GM12878 (cell line): ENCODE measurements at regions not wholly inside any gene's neighbourhood (a gene's known extent, or its start where the extent isn't known, plus 50 kb on each side); places are given as distances from the start of the nearest gene placed in this dataset.

ENCODE experiments used
- ASH2L ChIP-seq: fragments of 300-600, 200-600 bp; sonication (generic); IDR thresholded peaks from 2 replicates; pipeline ENCODE4 v1.6.1; 2017; ENCODE audit warnings: low read depth, mild to moderate bottlenecking, borderline replicate concordance
- CBFB ChIP-seq: IDR thresholded peaks from 2 replicates; pipeline ENCODE4 v1.6.1; 2016; ENCODE audit warnings: antibody characterized with exemption, low read depth
- CHD1 ChIP-seq: IDR thresholded peaks from 2 replicates; pipeline ENCODE4 v1.6.1; 2012; ENCODE audit warnings: low read depth, low read length, improper control_type of control experiment
- CHD2 ChIP-seq: IDR thresholded peaks from 2 replicates; pipeline ENCODE4 v1.6.1; 2011; ENCODE audit warnings: low read depth, low read length, improper control_type of control experiment, borderline replicate concordance
- GATAD2B ChIP-seq: fragments of 450-650 bp; conservative IDR thresholded peaks from 2 replicates; pipeline ENCODE4 v1.6.1; 2017; ENCODE audit warnings: low read depth, mild to moderate bottlenecking, moderate library complexity
- JUND ChIP-seq: IDR thresholded peaks from 2 replicates; pipeline ENCODE4 v1.6.1; 2012; ENCODE audit warnings: low read depth, mild to moderate bottlenecking, low read length, improper control_type of control experiment, moderate library complexity
- POLR2A ChIP-seq: IDR thresholded peaks from 2 replicates; pipeline ENCODE4 v1.6.1; 2011; ENCODE audit warnings: low read depth, mild to moderate bottlenecking, low read length
- POLR2AphosphoS5 ChIP-seq: IDR thresholded peaks from 2 replicates; pipeline ENCODE4 v1.6.1; 2011; ENCODE audit warnings: mild to moderate bottlenecking, low read length, inconsistent platforms
- SIN3A ChIP-seq: IDR thresholded peaks from 2 replicates; pipeline ENCODE4 v1.6.1; 2012; ENCODE audit warnings: low read depth, low read length, improper control_type of control experiment
- TF ChIP-seq, protein P1 (sequence below), 3 experiments: IDR thresholded peaks in 2 of 3; conservative IDR thresholded peaks in 1 of 3; 2 replicates each; pipeline ENCODE4 v1.5.1; 2011; ENCODE audit warnings: low read depth in 3 of 3, low read length in 3 of 3, mild to moderate bottlenecking in 3 of 3, control low read depth in 2 of 3, moderate library complexity in 2 of 3, inconsistent platforms in 1 of 3, mixed read lengths in 1 of 3; ENCODE audit not compliant: control insufficient read depth in 2 of 3, insufficient read depth in 1 of 3; ENCODE audit errors: extremely low read depth in 1 of 3
- TF ChIP-seq, protein P2 (sequence below): fragments of 450-650 bp; IDR thresholded peaks from 2 replicates; pipeline ENCODE4 v1.6.1; 2014; ENCODE audit warnings: mild to moderate bottlenecking

DNA sequence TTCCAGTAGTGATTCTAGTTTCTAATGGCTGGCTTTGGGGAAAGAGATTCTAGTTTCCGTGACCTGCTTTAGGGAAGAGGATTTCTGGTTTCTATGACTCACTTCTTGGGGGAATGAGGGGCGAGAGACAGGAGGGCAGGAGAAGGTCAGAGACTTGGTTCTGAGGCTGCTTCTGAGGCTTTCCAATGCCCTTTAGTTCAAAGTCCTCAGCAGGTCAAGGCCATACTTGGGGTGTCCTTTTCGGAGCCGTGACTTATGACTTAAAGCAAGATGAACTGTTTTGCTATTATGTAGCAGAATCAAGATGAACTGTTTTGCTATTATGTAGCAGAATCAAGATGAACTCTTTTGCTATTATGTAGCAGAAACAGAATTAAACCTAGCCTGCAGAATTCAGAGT lies 52.2 kb upstream of the TLR3 start:
- TF ChIP-seq, protein P1, sequence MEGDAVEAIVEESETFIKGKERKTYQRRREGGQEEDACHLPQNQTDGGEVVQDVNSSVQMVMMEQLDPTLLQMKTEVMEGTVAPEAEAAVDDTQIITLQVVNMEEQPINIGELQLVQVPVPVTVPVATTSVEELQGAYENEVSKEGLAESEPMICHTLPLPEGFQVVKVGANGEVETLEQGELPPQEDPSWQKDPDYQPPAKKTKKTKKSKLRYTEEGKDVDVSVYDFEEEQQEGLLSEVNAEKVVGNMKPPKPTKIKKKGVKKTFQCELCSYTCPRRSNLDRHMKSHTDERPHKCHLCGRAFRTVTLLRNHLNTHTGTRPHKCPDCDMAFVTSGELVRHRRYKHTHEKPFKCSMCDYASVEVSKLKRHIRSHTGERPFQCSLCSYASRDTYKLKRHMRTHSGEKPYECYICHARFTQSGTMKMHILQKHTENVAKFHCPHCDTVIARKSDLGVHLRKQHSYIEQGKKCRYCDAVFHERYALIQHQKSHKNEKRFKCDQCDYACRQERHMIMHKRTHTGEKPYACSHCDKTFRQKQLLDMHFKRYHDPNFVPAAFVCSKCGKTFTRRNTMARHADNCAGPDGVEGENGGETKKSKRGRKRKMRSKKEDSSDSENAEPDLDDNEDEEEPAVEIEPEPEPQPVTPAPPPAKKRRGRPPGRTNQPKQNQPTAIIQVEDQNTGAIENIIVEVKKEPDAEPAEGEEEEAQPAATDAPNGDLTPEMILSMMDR (IDR thresholded peaks at IDR 0.05 in 2 of 3, conservative IDR thresholded peaks at IDR 0.05 in 1 of 3; ENCODE audit: control insufficient read depth in 2 of 3, extremely low read depth in 1 of 3, insufficient read depth in 1 of 3, low read depth in 3 of 3, low read length in 3 of 3), result no peak
- TF ChIP-seq, protein P2, sequence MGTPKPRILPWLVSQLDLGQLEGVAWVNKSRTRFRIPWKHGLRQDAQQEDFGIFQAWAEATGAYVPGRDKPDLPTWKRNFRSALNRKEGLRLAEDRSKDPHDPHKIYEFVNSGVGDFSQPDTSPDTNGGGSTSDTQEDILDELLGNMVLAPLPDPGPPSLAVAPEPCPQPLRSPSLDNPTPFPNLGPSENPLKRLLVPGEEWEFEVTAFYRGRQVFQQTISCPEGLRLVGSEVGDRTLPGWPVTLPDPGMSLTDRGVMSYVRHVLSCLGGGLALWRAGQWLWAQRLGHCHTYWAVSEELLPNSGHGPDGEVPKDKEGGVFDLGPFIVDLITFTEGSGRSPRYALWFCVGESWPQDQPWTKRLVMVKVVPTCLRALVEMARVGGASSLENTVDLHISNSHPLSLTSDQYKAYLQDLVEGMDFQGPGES, result no peak
- no peak for TF ChIP-seq GATAD2B
- TF ChIP-seq ASH2L, result no peak
- no peak for TF ChIP-seq JUND
- no peak for TF ChIP-seq POLR2A
- TF ChIP-seq CBFB, result no peak
- TF ChIP-seq SIN3A, result no peak
- no peak for TF ChIP-seq CHD2
- TF ChIP-seq CHD1, result no peak
- TF ChIP-seq POLR2AphosphoS5, result no peak
